Uterus (tissue), 3 donors: ENCODE measurements at regions not wholly inside any gene's neighbourhood (a gene's known extent, or its start where the extent isn't known, plus 50 kb on each side); places are given as distances from the start of the nearest gene placed in this dataset.

Experiments used
- DNase-seq, 2 donors: peaks; one replicate each; pipeline ENCODE4 v3.0.0-alpha.2; 2019 to 2020
- H3K27ac ChIP-seq, 2 donors: fragments of 200-600 bp; sonication (generic); 1 replicate in 1 of 2; 2 replicates in 1 of 2; pipeline ENCODE4 v1.5.1; 2016 to 2018
- H3K27me3 ChIP-seq, 2 donors: fragments of 200-600 bp; sonication (generic); one replicate each; pipeline ENCODE4 v1.5.1; 2018 to 2019; ENCODE audit warnings: control low read depth in 1 of 2
- H3K36me3 ChIP-seq, 2 donors: fragments of 200-600 bp; sonication (generic); one replicate each; pipeline ENCODE4 v1.5.1; 2019; ENCODE audit warnings: control low read depth in 1 of 2
- H3K4me1 ChIP-seq, 2 donors: fragments of 200-600 bp; sonication (generic); one replicate each; pipeline ENCODE4 v1.5.1; 2018 to 2019; ENCODE audit warnings: control low read depth in 1 of 2
- H3K4me3 ChIP-seq, 2 donors: fragments of 200-600 bp; sonication (generic); 1 replicate in 1 of 2; 2 replicates in 1 of 2; pipeline ENCODE4 v1.5.1; 2018 to 2019; ENCODE audit warnings: mild to moderate bottlenecking in 1 of 2
- H3K9me3 ChIP-seq, 2 donors: fragments of 200-600 bp; sonication (generic); one replicate each; pipeline ENCODE4 v1.5.1; 2019; ENCODE audit warnings: control low read depth in 1 of 2
- CTCF ChIP-seq, 4 experiments: fragments of 200-600 bp in 2 of 4; fragments of 450-650 bp in 2 of 4; sonication (generic) in 2 of 4; IDR thresholded peaks; one replicate each; pipeline ENCODE4 v1.5.1; 2016 to 2019; ENCODE audit warnings: antibody characterized with exemption in 4 of 4, mild to moderate bottlenecking in 2 of 4, moderate library complexity in 1 of 4
- POLR2A ChIP-seq, 2 donors: fragments of 450-650 bp; IDR thresholded peaks; one replicate each; pipeline ENCODE4 v1.6.1; 2016; ENCODE audit warnings: antibody characterized with exemption in 2 of 2, mild to moderate bottlenecking in 1 of 2, moderate library complexity in 1 of 2
- intact Hi-C: fragments of 100-400 bp; cut with DNase I; formaldehyde crosslinking; loops from one replicate; pipeline ENCODE4 v1.15.1; 2023; ENCODE audit warnings: low total_unique reads
- donor health status: DM: yes; HTN: yes; CAD: no.

- no peaks in the 10 kb centered on the region for H3K36me3 ChIP-seq
- H3K4me3 ChIP-seq: no peak overlapping the region
- no peak for DNase-seq
- H3K9me3 ChIP-seq: no peaks in the 10 kb centered on the region
- intact Hi-C loops: no loop called here
- H3K27me3 ChIP-seq: no peaks in the 10 kb centered on the region
- H3K27ac ChIP-seq: no peak overlapping the region
- no peak for TF ChIP-seq POLR2A (IDR thresholded peaks at IDR 0.05)
- no peak for TF ChIP-seq CTCF (IDR thresholded peaks at IDR 0.05)
- no peaks in the 10 kb centered on the region for H3K4me1 ChIP-seq
Observed at GRCh38 chr1:87620807-87621206, 292.1 kb downstream of the LMO4 start.

- intact Hi-C loops: no loop called here
- TF ChIP-seq POLR2A (IDR thresholded peaks at IDR 0.05): no peak
- no peak for TF ChIP-seq CTCF (IDR thresholded peaks at IDR 0.05)
- Histone ChIP-seq H3K27me3 (no peaks in the 10 kb centered on the region), H3K36me3 (no peaks in the 10 kb centered on the region), H3K9me3 (no peaks in the 10 kb centered on the region), H3K27ac (no peak overlapping the region), H3K4me1 (no peaks in the 10 kb centered on the region), H3K4me3 (no peak overlapping the region)
- no peak for DNase-seq
Observed at GRCh38 chr1:87629673-87630072, 301.0 kb downstream of the LMO4 start.

DNA sequence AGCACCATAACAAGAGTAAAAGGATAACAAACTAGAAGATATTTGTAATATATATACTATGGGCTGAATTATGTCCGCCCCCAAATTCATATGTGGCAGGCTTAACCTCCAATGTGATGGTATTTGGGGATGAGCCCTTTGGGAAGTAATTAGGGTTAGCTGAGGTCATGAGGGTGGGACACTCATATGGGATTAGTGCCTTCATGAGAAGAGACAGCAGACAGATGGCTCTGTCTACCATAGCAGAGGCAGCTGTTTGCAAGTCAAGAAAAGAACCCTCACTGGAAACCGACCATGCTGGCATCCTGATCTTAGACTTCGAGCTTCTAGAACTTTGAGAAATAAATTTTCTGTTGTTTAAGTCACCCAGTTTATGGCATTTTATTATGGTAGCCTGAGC is 303.6 kb downstream of the LMO4 start:
- H3K27ac ChIP-seq: no peak overlapping the region
- DNase-seq: no peak
- H3K4me3 ChIP-seq: no peak overlapping the region
- intact Hi-C loops: no loop called here
- TF ChIP-seq POLR2A (IDR thresholded peaks at IDR 0.05) (no peak), CTCF (IDR thresholded peaks at IDR 0.05) (no peak)
- H3K27me3 ChIP-seq: no peaks in the 10 kb centered on the region
- no peaks in the 10 kb centered on the region for H3K4me1 ChIP-seq
- H3K9me3 ChIP-seq: no peaks in the 10 kb centered on the region
- H3K36me3 ChIP-seq: no peaks in the 10 kb centered on the region

DNA sequence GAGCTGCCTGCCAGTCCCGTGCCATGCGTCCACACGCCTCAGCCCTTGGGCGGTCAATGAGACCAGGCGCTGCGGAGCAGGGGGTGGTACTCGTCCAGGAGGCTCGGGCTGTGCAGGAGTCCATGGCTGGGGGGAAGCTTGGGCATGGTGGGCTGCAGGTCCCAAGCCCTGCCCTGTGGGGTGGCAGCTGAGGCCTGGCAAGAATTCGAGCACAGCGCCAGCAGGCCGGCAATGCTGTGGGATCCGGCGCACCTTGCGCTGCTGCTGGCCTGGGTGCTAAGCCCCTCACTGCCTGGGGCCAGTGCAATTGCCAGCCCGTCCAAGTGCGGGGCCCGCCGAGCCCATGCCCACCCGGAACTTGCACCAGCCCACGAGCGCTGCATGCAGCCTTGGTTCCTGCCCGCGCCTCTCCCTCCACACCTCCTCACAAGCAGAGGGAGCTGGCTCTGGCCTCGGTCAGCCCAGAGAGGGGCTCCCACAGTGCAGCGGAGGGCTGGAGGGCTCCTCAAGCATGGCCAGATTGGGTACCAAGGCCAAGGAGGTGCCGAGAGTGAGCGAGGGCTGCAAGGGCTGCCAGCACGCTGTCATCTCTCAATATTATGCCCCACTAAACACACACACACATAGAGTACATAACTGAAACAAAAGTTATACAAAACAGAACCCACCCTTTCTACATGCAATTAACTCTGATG is 307.7 kb downstream of the LMO4 start:
- Histone ChIP-seq H3K27me3 (no peaks in the 10 kb centered on the region), H3K27ac (no peak overlapping the region), H3K9me3 (no peaks in the 10 kb centered on the region), H3K4me1 (no peaks in the 10 kb centered on the region), H3K4me3 (no peak overlapping the region), H3K36me3 (no peaks in the 10 kb centered on the region)
- DNase-seq: no peak
- TF ChIP-seq CTCF (IDR thresholded peaks at IDR 0.05) (no peak), POLR2A (IDR thresholded peaks at IDR 0.05) (no peak)
- intact Hi-C loops: no loop called here

GRCh38 chr1:87638636-87639035 is 310.0 kb downstream of the LMO4 start:
- Histone ChIP-seq H3K27me3 (no peaks in the 10 kb centered on the region), H3K4me1 (no peaks in the 10 kb centered on the region), H3K4me3 (no peak overlapping the region), H3K9me3 (no peaks in the 10 kb centered on the region), H3K36me3 (no peaks in the 10 kb centered on the region), H3K27ac (no peak overlapping the region)
- TF ChIP-seq CTCF (IDR thresholded peaks at IDR 0.05) (no peak), POLR2A (IDR thresholded peaks at IDR 0.05) (no peak)
- no peak for DNase-seq
- intact Hi-C loops: no loop called here
